ENCODE measurements at regions not wholly inside any gene's neighbourhood (a gene's known extent, or its start where the extent isn't known, plus 50 kb on each side); places are given as distances from the start of the nearest gene placed in this dataset.

GRCh38 chr12:116415408-116416108 is 138.1 kb upstream of the MED13L start:
- H3K4me3 ChIP-seq = no peak overlapping the region
- no peak overlapping the region for H3K27ac ChIP-seq
- no peaks in the 10 kb centered on the region for H3K27me3 ChIP-seq
- no peaks in the 10 kb centered on the region for H3K36me3 ChIP-seq
- no peaks in the 10 kb centered on the region for H3K9me3 ChIP-seq
- TF ChIP-seq CTCF (IDR thresholded peaks at IDR 0.05) = no peak
- TF ChIP-seq POLR2AphosphoS5 (IDR thresholded peaks at IDR 0.05) = no peak
- TF ChIP-seq POLR2A (IDR thresholded peaks at IDR 0.05) = no peak
- no peak for TF ChIP-seq EP300 (IDR thresholded peaks at IDR 0.05)
- DNase-seq = peak in 1 of 2 donors; percentile 44
- no peak for ATAC-seq (ENCODE audit: low FRiP score in 2 of 2)
- 86 to 92% methylated on average over 21 of the region's 21 CpGs for WGBS, 2 donors
- H3K4me1 ChIP-seq = peaks cover 0 to 6% (median under 1%) of the 10 kb centered on the region in 4 donors

GRCh38 chr12:116416166-116416565 is 138.7 kb upstream of the MED13L start:
- no peaks in the 10 kb centered on the region for H3K9me3 ChIP-seq
- peaks cover 0 to 2% (median 0%) of the 10 kb centered on the region in 4 donors for H3K4me1 ChIP-seq
- no peaks in the 10 kb centered on the region for H3K27me3 ChIP-seq
- 48 to 56% methylated on average over 3 of the region's 3 CpGs for WGBS, 2 donors
- H3K27ac ChIP-seq = no peak overlapping the region
- no peak overlapping the region for H3K4me3 ChIP-seq
- DNase-seq (no peak), ATAC-seq (ENCODE audit: low FRiP score in 2 of 2) (no peak)
- TF ChIP-seq EP300 (IDR thresholded peaks at IDR 0.05) (no peak), CTCF (IDR thresholded peaks at IDR 0.05) (no peak), POLR2AphosphoS5 (IDR thresholded peaks at IDR 0.05) (no peak), POLR2A (IDR thresholded peaks at IDR 0.05) (no peak)
- no peaks in the 10 kb centered on the region for H3K36me3 ChIP-seq

GRCh38 chr12:116418551-116418950 is 140.6 kb upstream of the MAP1LC3B2 start:
- DNase-seq = no peak
- Histone ChIP-seq H3K27ac (no peak overlapping the region), H3K4me1 (no peaks in the 10 kb centered on the region), H3K9me3 (peaks cover 0 to 5% (median 0%) of the 10 kb centered on the region in 4 donors), H3K36me3 (no peaks in the 10 kb centered on the region), H3K27me3 (no peaks in the 10 kb centered on the region), H3K4me3 (no peak overlapping the region)
- no peak for ATAC-seq (ENCODE audit: low FRiP score in 2 of 2)
- 87 to 90% methylated on average over 9 of the region's 9 CpGs for WGBS, 2 donors
- no peak for TF ChIP-seq POLR2A (IDR thresholded peaks at IDR 0.05)

- DNase-seq = no peak
- Histone ChIP-seq H3K9me3 (peaks cover 0 to 5% (median 0%) of the 10 kb centered on the region in 4 donors), H3K27me3 (no peaks in the 10 kb centered on the region), H3K27ac (no peak overlapping the region), H3K4me1 (no peaks in the 10 kb centered on the region), H3K36me3 (no peaks in the 10 kb centered on the region), H3K4me3 (no peak overlapping the region)
- TF ChIP-seq POLR2A (IDR thresholded peaks at IDR 0.05) = no peak
- no peak for TF ChIP-seq CTCF (IDR thresholded peaks at IDR 0.05)
- TF ChIP-seq EP300 (IDR thresholded peaks at IDR 0.05) = no peak
- TF ChIP-seq POLR2AphosphoS5 (IDR thresholded peaks at IDR 0.05) = no peak
- 74 to 98% methylated on average over 7 to 8 of the region's 8 CpGs for whole genome bisulfite sequencing, 2 donors
- ATAC-seq (ENCODE audit: low FRiP score in 2 of 2) = no peak
Measured at GRCh38 chr12:116420227-116420880, 138.8 kb upstream of the MAP1LC3B2 start.

- Histone ChIP-seq H3K27ac (no peak overlapping the region), H3K27me3 (no peaks in the 10 kb centered on the region), H3K9me3 (peaks cover 0 to 5% (median 0%) of the 10 kb centered on the region in 4 donors), H3K4me3 (no peak overlapping the region), H3K4me1 (no peaks in the 10 kb centered on the region), H3K36me3 (no peaks in the 10 kb centered on the region)
- ATAC-seq (ENCODE audit: low FRiP score in 2 of 2) (no peak), DNase-seq (no peak)
- 95 to 100% methylated on average over 2 of the region's 2 CpGs for WGBS, 2 donors
- TF ChIP-seq POLR2A (IDR thresholded peaks at IDR 0.05) (no peak), POLR2AphosphoS5 (IDR thresholded peaks at IDR 0.05) (no peak), EP300 (IDR thresholded peaks at IDR 0.05) (no peak), CTCF (IDR thresholded peaks at IDR 0.05) (no peak)
Measured at GRCh38 chr12:116421785-116422538, 137.2 kb upstream of the MAP1LC3B2 start.

All from upper lobe of left lung (tissue), 6 donors.